ENCODE measurements at regions not wholly inside any gene's neighbourhood (a gene's known extent, or its start where the extent isn't known, plus 50 kb on each side); places are given as distances from the start of the nearest gene placed in this dataset.

DNA sequence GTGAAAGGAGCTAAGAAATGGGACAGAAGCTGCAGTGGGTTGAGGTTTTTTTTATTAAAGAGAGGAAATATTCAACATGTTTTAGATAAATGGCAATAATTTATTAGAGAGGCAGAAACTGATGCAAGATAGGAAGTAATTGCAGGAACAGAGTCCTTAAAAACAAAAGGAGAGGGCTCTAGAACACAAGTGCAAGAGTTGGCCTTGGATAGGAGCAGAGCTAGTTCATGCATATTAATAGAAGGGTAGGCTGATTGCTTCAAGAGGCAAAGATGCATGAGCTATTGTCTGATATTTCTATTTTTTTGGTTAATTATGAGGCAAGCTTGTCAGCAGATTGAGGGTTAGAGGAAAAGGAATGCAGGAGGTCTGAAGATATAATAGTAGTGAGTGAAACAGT, 91.0 kb upstream of the GPRIN3 start:
- TF ChIP-seq, protein P1, sequence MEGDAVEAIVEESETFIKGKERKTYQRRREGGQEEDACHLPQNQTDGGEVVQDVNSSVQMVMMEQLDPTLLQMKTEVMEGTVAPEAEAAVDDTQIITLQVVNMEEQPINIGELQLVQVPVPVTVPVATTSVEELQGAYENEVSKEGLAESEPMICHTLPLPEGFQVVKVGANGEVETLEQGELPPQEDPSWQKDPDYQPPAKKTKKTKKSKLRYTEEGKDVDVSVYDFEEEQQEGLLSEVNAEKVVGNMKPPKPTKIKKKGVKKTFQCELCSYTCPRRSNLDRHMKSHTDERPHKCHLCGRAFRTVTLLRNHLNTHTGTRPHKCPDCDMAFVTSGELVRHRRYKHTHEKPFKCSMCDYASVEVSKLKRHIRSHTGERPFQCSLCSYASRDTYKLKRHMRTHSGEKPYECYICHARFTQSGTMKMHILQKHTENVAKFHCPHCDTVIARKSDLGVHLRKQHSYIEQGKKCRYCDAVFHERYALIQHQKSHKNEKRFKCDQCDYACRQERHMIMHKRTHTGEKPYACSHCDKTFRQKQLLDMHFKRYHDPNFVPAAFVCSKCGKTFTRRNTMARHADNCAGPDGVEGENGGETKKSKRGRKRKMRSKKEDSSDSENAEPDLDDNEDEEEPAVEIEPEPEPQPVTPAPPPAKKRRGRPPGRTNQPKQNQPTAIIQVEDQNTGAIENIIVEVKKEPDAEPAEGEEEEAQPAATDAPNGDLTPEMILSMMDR (IDR thresholded peaks at IDR 0.05), result no peak
- no peak for TF ChIP-seq POLR2A (IDR thresholded peaks at IDR 0.05)

Measured in thyroid gland (tissue), 4 donors.